BJ (cell line): ENCODE measurements at regions not wholly inside any gene's neighbourhood (a gene's known extent, or its start where the extent isn't known, plus 50 kb on each side); places are given as distances from the start of the nearest gene placed in this dataset.

Experiments used
- CTCF ChIA-PET: fragments of 350-600 bp; formaldehyde crosslinking; extraction: SDS; loops from one replicate; lab custom pipeline; 2021; ENCODE audit warnings: antibody characterized with exemption, inconsistent platforms; lab: Yijun Ruan, JAX
- POLR2A ChIA-PET: fragments of 300-600 bp; sonication (Branson Sonifier 250); formaldehyde crosslinking; extraction: SDS; loops from one replicate; lab custom pipeline; 2021; ENCODE audit warnings: antibody characterized with exemption; lab: Charles Lee
- DNase-seq: peaks from one replicate; pipeline ENCODE4 v3.0.0-alpha.2; 2011; ENCODE audit warnings: low read depth
- H3K27me3 ChIP-seq: 2 replicates; pipeline ENCODE4 v1.6.0; 2011; ENCODE audit warnings: low read length; ENCODE audit not compliant: control insufficient read depth, insufficient read depth
- H3K36me3 ChIP-seq: 2 replicates; pipeline ENCODE4 v1.5.1; 2011; ENCODE audit warnings: low read length; ENCODE audit not compliant: control insufficient read depth, insufficient read depth
- H3K4me3 ChIP-seq: 2 replicates; pipeline ENCODE4 v1.5.1; 2011; ENCODE audit warnings: low read depth, mild to moderate bottlenecking, control low read depth, low read length
- TF ChIP-seq, protein P1 (sequence below): IDR thresholded peaks from 2 replicates; pipeline ENCODE4 v1.5.1; 2011; ENCODE audit warnings: low read depth, mild to moderate bottlenecking, control low read depth, inconsistent platforms, low read length, moderate library complexity; ENCODE audit not compliant: insufficient read depth

DNA sequence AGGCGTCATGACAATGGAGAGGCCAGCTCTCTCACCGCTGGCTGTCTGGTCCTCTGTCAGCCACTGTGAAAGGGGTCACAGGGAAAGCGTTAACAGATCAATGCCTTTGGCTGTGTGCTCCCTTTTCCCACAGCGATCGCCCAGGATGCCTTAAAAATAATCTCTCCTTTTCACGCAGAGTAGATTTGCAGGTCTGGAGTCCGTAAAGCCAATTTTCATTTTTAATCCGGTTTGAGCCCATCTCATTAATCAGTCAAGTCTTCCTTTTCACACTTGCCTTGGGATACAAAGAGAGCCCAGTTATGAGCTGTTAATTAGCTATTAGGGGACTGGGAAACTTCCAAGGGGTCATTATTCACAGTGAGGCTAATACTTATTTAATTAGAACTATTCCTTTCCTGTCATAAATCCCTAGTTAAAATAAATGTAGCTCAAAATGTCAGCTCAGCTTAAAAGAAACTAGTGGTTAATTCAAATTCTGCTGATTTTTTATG lies 104.3 kb upstream of the RASGRP1 start:
- H3K27me3 ChIP-seq = peaks cover 9% of the 10 kb centered on the region
- DNase-seq = no peak
- H3K36me3 ChIP-seq = no peaks in the 10 kb centered on the region
- TF ChIP-seq, protein P1, sequence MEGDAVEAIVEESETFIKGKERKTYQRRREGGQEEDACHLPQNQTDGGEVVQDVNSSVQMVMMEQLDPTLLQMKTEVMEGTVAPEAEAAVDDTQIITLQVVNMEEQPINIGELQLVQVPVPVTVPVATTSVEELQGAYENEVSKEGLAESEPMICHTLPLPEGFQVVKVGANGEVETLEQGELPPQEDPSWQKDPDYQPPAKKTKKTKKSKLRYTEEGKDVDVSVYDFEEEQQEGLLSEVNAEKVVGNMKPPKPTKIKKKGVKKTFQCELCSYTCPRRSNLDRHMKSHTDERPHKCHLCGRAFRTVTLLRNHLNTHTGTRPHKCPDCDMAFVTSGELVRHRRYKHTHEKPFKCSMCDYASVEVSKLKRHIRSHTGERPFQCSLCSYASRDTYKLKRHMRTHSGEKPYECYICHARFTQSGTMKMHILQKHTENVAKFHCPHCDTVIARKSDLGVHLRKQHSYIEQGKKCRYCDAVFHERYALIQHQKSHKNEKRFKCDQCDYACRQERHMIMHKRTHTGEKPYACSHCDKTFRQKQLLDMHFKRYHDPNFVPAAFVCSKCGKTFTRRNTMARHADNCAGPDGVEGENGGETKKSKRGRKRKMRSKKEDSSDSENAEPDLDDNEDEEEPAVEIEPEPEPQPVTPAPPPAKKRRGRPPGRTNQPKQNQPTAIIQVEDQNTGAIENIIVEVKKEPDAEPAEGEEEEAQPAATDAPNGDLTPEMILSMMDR = no peak
- POLR2A ChIA-PET = interaction anchor here (1.1 kb wide), 1 partner anchor 42 kb away, joined by 3 read pairs; no protein-coding TSS in a partner anchor
- CTCF ChIA-PET = interaction anchor here (1.0 to 1.1 kb wide), 3 partner anchors 14 to 19 kb away, joined by 3 to 4 read pairs (median 3); no protein-coding TSS in a partner anchor
- no peak overlapping the region for H3K4me3 ChIP-seq

DNA sequence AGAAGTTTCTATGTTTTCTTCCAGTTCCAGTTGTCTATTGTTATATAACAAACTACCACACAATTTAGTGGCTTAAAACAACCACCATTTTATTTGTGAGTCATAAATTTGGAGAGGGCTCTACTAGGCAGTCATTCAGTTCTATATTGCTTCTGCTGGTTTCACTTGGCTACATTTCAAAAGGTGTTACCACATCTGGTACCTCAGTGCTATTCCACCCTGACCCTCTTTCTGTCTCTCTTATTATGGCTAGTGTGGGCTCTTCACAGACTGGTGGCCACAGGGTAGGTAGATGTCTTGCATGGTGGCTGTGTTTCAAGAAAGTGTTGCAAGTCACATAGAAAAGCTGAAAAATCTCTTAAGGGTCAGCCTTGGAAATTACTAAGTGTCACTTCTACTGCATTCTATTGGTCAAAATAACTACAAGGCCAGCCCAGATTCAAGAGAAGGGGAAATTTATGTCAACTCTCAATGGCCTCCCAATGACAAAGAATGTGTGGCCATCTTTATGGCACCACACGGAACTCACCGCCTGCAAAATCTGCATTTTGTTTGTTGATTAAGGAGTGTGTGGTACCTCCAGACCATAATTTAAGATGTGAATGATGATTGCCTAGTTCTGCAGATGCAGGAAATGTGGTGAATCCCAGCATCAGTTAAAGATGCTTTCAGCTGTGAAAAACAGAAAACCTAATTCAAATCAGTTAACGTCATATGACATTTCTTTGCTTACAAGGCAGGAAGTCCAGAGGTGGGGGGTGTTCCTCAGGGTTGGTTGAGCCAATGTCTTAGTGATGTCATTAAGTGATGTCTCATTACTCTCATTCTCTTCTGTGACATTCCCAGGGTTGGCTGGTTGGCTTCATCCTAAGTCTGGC lies 105.8 kb upstream of the RASGRP1 start:
- TF ChIP-seq, protein P1 = no peak
- no peaks in the 10 kb centered on the region for H3K36me3 ChIP-seq
- no peak overlapping the region for H3K4me3 ChIP-seq
- peaks cover 6% of the 10 kb centered on the region for H3K27me3 ChIP-seq
- no peak for DNase-seq
- CTCF ChIA-PET = interaction anchor here (1.0 to 1.1 kb wide), 2 partner anchors 13 to 17 kb away, joined by 3 to 4 read pairs; no protein-coding TSS in a partner anchor
- POLR2A ChIA-PET = no interaction called here

DNA sequence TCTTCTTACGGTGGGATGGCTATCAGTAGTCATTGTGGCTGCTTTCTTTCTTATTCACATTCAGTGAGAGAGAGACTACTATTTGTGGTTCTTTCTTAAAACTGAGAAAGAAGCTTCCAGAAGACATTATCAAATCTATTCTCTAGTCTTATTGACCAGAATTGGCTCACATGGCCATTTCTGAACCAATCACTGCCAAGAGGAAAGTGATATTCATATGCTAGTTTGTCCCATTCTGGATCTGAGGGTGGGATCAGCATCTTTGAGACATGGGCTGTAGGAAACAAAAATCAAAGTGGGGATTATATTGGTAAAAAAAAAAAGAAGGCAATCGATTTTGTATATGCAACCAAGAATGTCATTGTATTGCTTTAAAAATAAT lies 106.4 kb upstream of the RASGRP1 start:
- TF ChIP-seq, protein P1 = no peak
- no peak for DNase-seq
- H3K36me3 ChIP-seq = no peaks in the 10 kb centered on the region
- ChIA-PET CTCF (no interaction called here), POLR2A (no interaction called here)
- peaks cover 6% of the 10 kb centered on the region for H3K27me3 ChIP-seq
- no peak overlapping the region for H3K4me3 ChIP-seq

DNA sequence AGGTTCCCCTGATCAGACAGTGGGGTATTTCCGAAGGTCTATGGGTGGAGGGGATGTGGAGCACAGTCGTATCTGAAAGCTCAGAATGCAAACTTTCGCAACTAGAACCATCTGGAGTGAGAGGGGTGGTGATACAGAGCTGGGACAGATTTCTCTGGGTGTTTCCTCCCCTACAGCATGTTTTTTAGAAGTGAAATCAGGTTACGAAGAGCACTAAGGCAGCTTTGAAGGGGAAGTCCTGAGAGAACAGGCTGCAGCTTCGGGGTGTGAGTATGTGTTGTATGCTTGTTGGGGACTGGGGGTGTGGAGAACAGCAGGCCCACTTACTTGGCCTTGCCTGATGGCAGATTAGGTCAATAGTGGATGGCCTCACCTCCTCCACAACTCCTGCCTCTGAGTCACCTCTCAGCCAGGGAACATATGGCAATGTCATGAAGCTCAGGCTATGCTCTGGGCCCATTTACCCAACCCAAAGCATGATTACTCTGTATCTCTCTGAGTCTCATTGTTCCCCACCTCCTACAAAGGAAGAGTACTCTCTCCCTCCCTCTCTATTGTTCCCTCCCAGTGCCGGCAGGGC lies 107.2 kb upstream of the RASGRP1 start:
- no peak overlapping the region for H3K4me3 ChIP-seq
- DNase-seq = no peak
- TF ChIP-seq, protein P1 = no peak
- no peaks in the 10 kb centered on the region for H3K36me3 ChIP-seq
- H3K27me3 ChIP-seq = peaks cover 6% of the 10 kb centered on the region
- CTCF ChIA-PET = interaction anchor here (1.3 kb wide), 1 partner anchor 12 kb away, joined by 5 read pairs; no protein-coding TSS in a partner anchor
- POLR2A ChIA-PET = no interaction called here

DNA sequence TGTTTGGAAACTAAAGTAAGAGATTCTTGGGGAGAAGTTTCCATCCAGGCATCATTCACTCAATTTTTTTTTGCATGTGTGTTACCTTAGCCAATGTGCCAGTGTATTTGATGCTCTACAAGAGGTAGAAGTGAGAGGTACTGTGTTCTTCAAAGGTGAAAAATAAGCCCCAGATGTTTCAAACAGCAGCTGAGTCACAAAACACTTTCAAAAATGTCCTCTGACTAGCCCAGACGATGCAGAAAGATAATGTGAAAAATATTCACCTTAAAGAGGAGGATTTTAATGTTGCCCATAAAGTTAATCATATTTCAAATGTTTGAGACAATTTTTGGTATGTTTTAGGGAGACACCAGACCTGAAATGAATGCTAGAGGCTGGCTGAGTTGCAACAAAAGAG lies 107.7 kb upstream of the RASGRP1 start:
- CTCF ChIA-PET = interaction anchor here (1.3 to 3.3 kb wide), 3 partner anchors 11 to 18 kb away, joined by 4 to 16 read pairs (median 5); no protein-coding TSS in a partner anchor
- no peak for DNase-seq
- Histone ChIP-seq H3K36me3 (no peaks in the 10 kb centered on the region), H3K27me3 (peaks cover 6% of the 10 kb centered on the region), H3K4me3 (no peak overlapping the region)
- TF ChIP-seq, protein P1 = no peak
- POLR2A ChIA-PET = no interaction called here
